ENCODE measurements at regions not wholly inside any gene's neighbourhood (a gene's known extent, or its start where the extent isn't known, plus 50 kb on each side); places are given as distances from the start of the nearest gene placed in this dataset.

DNA sequence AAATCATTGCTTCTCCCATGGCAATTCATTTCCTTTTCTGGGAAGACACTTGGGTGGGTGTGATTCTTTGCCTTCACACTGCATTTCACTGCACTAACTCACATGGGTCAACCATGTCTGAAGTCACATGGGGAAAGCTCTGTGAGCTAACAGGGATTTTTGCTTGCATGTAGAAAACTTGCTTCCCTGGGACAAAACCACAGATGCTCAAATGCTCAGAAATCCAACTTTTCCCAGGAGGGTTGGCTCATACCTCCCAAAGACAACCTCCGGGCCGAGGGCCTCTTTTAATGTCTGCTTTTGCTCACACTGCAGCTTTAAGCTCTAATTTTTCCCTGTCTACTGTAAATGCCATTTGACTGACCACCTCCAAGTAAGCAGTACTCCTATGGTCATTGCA is 1695.2 kb downstream of the STIM2 start:
- Histone ChIP-seq H3K27ac (no peak overlapping the region), H3K4me1 (no peaks in the 10 kb centered on the region), H3K9me3 (no peaks in the 10 kb centered on the region), H3K4me3 (no peak overlapping the region), H3K27me3 (no peaks in the 10 kb centered on the region), H3K36me3 (no peaks in the 10 kb centered on the region)
- WGBS, 2 donors, result 49 to 64% methylated on average over 2 of the region's 2 CpGs
- TF ChIP-seq CTCF (IDR thresholded peaks at IDR 0.05), result no peak
- no peak for DNase-seq
- intact Hi-C loops (cut with DNase I), result no loop called here
- no peak for ATAC-seq
- FAIRE-seq, result no peak

- H3K27ac ChIP-seq, result no peak overlapping the region
- 49 to 59% methylated on average over 2 of the region's 2 CpGs for WGBS, 2 donors
- H3K4me1 ChIP-seq, result no peaks in the 10 kb centered on the region
- H3K36me3 ChIP-seq, result no peaks in the 10 kb centered on the region
- no peak for TF ChIP-seq CTCF (IDR thresholded peaks at IDR 0.05)
- H3K4me3 ChIP-seq, result no peak overlapping the region
- FAIRE-seq (no peak), DNase-seq (no peak), ATAC-seq (no peak)
- no peaks in the 10 kb centered on the region for H3K9me3 ChIP-seq
- intact Hi-C loops (cut with DNase I), result no loop called here
- H3K27me3 ChIP-seq, result no peaks in the 10 kb centered on the region
These were observed 1697.1 kb downstream of the STIM2 start for GRCh38 chr4:28557755-28558154.

GRCh38 chr4:28558895-28559294 is 1698.3 kb downstream of the STIM2 start:
- DNase-seq (no peak), ATAC-seq (no peak), FAIRE-seq (no peak)
- no peaks in the 10 kb centered on the region for H3K36me3 ChIP-seq
- no peak for TF ChIP-seq CTCF (IDR thresholded peaks at IDR 0.05)
- no peaks in the 10 kb centered on the region for H3K4me1 ChIP-seq
- no peak overlapping the region for H3K27ac ChIP-seq
- 59 to 62% methylated on average over 2 of the region's 2 CpGs for WGBS, 2 donors
- intact Hi-C loops (cut with DNase I), result no loop called here
- no peak overlapping the region for H3K4me3 ChIP-seq
- H3K9me3 ChIP-seq, result no peaks in the 10 kb centered on the region
- no peaks in the 10 kb centered on the region for H3K27me3 ChIP-seq

DNA sequence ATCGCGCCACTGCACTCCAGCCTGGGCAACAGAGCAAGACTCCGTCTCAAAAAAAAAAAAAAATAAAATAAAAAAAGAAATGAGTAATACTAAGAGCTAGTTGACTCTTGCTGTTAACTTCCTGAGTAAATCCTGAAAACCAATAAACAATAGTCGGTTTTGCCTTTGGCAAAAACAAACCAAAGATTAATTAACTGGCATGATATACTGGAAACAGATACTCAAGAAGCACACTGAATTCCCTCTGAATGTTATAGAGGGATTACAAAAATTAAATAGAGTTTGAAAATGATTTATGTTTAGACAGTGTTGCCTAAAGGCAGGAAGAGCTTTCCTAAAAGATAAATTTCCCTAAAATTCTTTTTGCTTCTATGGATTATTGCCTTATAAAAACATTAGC is 1702.3 kb downstream of the STIM2 start:
- Histone ChIP-seq H3K9me3 (no peaks in the 10 kb centered on the region), H3K4me1 (no peaks in the 10 kb centered on the region), H3K27ac (no peak overlapping the region), H3K36me3 (no peaks in the 10 kb centered on the region), H3K4me3 (no peak overlapping the region), H3K27me3 (no peaks in the 10 kb centered on the region)
- no peak for TF ChIP-seq CTCF (IDR thresholded peaks at IDR 0.05)
- DNase-seq (no peak), FAIRE-seq (no peak), ATAC-seq (no peak)
- WGBS, 2 donors, result 42 to 61% methylated on average over 1 of the region's 4 CpGs
- intact Hi-C loops (cut with DNase I), result no loop called here

DNA sequence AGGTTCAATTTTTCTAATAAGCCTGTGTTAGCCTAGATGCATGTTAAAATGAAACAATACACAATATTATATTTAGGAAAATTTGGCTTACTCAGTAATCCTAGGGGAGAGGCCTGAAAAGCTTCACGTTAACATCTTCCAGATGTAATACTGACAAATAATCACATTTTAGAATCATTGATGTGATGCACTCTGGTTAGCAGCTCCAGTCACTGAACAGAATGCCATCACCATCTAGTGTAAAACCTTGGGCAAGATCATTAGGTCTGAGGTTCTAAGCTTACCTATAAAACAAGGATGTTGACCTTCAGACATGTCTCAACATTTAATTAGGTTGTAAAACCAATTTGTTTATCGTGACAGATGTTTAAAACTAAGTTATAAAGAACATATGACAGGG is 1704.8 kb downstream of the STIM2 start:
- Histone ChIP-seq H3K36me3 (no peaks in the 10 kb centered on the region), H3K4me1 (no peaks in the 10 kb centered on the region), H3K4me3 (no peak overlapping the region), H3K9me3 (no peaks in the 10 kb centered on the region), H3K27me3 (no peaks in the 10 kb centered on the region), H3K27ac (no peak overlapping the region)
- DNase-seq (no peak), FAIRE-seq (no peak), ATAC-seq (no peak)
- 39 to 65% methylated on average over 2 of the region's 2 CpGs for WGBS, 2 donors
- intact Hi-C loops (cut with DNase I), result no loop called here
- TF ChIP-seq CTCF (IDR thresholded peaks at IDR 0.05), result no peak
